NB4 (cell line): ENCODE measurements at regions not wholly inside any gene's neighbourhood (a gene's known extent, or its start where the extent isn't known, plus 50 kb on each side); places are given as distances from the start of the nearest gene placed in this dataset.

ENCODE experiments used
- DNase-seq: peaks from one replicate; pipeline ENCODE4 v3.0.0; 2010; ENCODE audit warnings: low read depth
- H3K4me3 ChIP-seq: one replicate; pipeline ENCODE4 v1.5.1; 2011; ENCODE audit warnings: mild to moderate bottlenecking, low read depth, low read length, moderate library complexity
- CTCF ChIP-seq: IDR thresholded peaks from one replicate; pipeline ENCODE4 v1.5.1; 2012; ENCODE audit warnings: low read depth, low read length
- MAX ChIP-seq: IDR thresholded peaks from 2 replicates; pipeline ENCODE4 v1.6.1; 2011; ENCODE audit warnings: low read depth, low read length
- MYC ChIP-seq: IDR thresholded peaks from 2 replicates; pipeline ENCODE4 v1.6.1; 2011; ENCODE audit warnings: low read depth, low read length
- POLR2A ChIP-seq: IDR thresholded peaks from 2 replicates; pipeline ENCODE4 v1.6.1; 2011; ENCODE audit warnings: mild to moderate bottlenecking; ENCODE audit not compliant: insufficient read length; ENCODE audit errors: extremely low read depth

- peak; percentile 4 for DNase-seq
- no peak for TF ChIP-seq CTCF
- no peak for TF ChIP-seq MAX
- TF ChIP-seq POLR2A = no peak
- TF ChIP-seq MYC = no peak
Measured at GRCh38 chr6:50610562-50610961, 102.8 kb upstream of the TFAP2D start.

GRCh38 chr6:50635429-50635828 is 77.9 kb upstream of the TFAP2D start:
- H3K4me3 ChIP-seq = no peak overlapping the region
- no peak for TF ChIP-seq POLR2A
- TF ChIP-seq MAX = no peak
- TF ChIP-seq CTCF = no peak
- no peak for TF ChIP-seq MYC
- no peak for DNase-seq

More at GRCh38 chr6:50610562-50610961, 102.8 kb upstream of the TFAP2D start:
- H3K4me3 ChIP-seq = no peak overlapping the region

GRCh38 chr6:50637267-50637666 is 76.1 kb upstream of the TFAP2D start:
- DNase-seq = no peak
- TF ChIP-seq MYC = no peak
- TF ChIP-seq MAX = no peak
- TF ChIP-seq CTCF = no peak
- TF ChIP-seq POLR2A = no peak
- no peak overlapping the region for H3K4me3 ChIP-seq

- no peak for DNase-seq
- TF ChIP-seq POLR2A = no peak
- TF ChIP-seq CTCF = no peak
- no peak for TF ChIP-seq MAX
- no peak for TF ChIP-seq MYC
- H3K4me3 ChIP-seq = no peak overlapping the region
Measured at GRCh38 chr6:50649086-50649485, 64.2 kb upstream of the TFAP2D start.

- TF ChIP-seq POLR2A (no peak), CTCF (no peak), MAX (no peak), MYC (no peak)
- DNase-seq = no peak
- no peak overlapping the region for H3K4me3 ChIP-seq
Measured at GRCh38 chr6:50653253-50653652, 60.1 kb upstream of the TFAP2D start.

- TF ChIP-seq MAX (no peak), POLR2A (no peak), MYC (no peak), CTCF (no peak)
- no peak for DNase-seq
- no peak overlapping the region for H3K4me3 ChIP-seq
Measured at GRCh38 chr6:50654155-50654554, 59.2 kb upstream of the TFAP2D start.
